Prostate gland (tissue), 2 donors: ENCODE measurements at regions not wholly inside any gene's neighbourhood (a gene's known extent, or its start where the extent isn't known, plus 50 kb on each side); places are given as distances from the start of the nearest gene placed in this dataset.

ENCODE experiments used
- DNase-seq: peaks from one replicate; pipeline ENCODE4 v3.0.0-alpha.2; 2019; ENCODE audit warnings: low spot score
- H3K27ac ChIP-seq, 2 donors: fragments of 200-600 bp; sonication (generic); 2 replicates each; pipeline ENCODE4 v1.5.1; 2017 to 2019
- H3K27me3 ChIP-seq: fragments of 200-600 bp; sonication (generic); replicated peaks from 2 replicates; pipeline ENCODE4 v1.5.1; 2019; ENCODE audit not compliant: insufficient read depth
- H3K36me3 ChIP-seq, 2 donors: fragments of 200-600 bp; sonication (generic); 1 replicate in 1 of 2; 2 replicates in 1 of 2; pipeline versions ENCODE4 v1.5.1 to v1.8.1; 2017 to 2019
- H3K4me1 ChIP-seq: fragments of 200-600 bp; sonication (generic); replicated peaks from 2 replicates; pipeline ENCODE4 v1.5.1; 2019
- H3K4me3 ChIP-seq, 2 donors: fragments of 200-600 bp; sonication (generic); 2 replicates each; pipeline ENCODE4 v1.5.1; 2017 to 2019
- H3K9me3 ChIP-seq: fragments of 200-600 bp; sonication (generic); 2 replicates; pipeline ENCODE4 v1.5.1; 2017
- POLR2A ChIP-seq: fragments of 450-650 bp; IDR thresholded peaks from one replicate; pipeline ENCODE4 v1.6.1; 2016; ENCODE audit warnings: antibody characterized with exemption, mild to moderate bottlenecking
- POLR2AphosphoS5 ChIP-seq: sonication (generic); formaldehyde crosslinking; IDR thresholded peaks from one replicate; pipeline ENCODE4 v1.6.1; 2017; ENCODE audit warnings: antibody characterized with exemption
- WGBS: methylation state at CpG from one replicate; pipeline ENCODE4 v1.1.5; 2018; 5-methylcytosine and 5-hydroxymethylcytosine counted together
- intact Hi-C: fragments of 100-400 bp; cut with DNase I; formaldehyde crosslinking; loops from one replicate; pipeline ENCODE4 v1.14.2; 2022
- TF ChIP-seq, protein P1 (sequence below), 4 experiments: fragments of 200-600 bp in 2 of 4; fragments of 450-650 bp in 2 of 4; sonication (generic) in 2 of 4; IDR thresholded peaks; 1 replicate in 3 of 4; 2 replicates in 1 of 4; pipeline ENCODE4 v1.5.1; 2016 to 2019; ENCODE audit warnings: antibody characterized with exemption in 4 of 4, mild to moderate bottlenecking in 2 of 4, moderate library complexity in 2 of 4

DNA sequence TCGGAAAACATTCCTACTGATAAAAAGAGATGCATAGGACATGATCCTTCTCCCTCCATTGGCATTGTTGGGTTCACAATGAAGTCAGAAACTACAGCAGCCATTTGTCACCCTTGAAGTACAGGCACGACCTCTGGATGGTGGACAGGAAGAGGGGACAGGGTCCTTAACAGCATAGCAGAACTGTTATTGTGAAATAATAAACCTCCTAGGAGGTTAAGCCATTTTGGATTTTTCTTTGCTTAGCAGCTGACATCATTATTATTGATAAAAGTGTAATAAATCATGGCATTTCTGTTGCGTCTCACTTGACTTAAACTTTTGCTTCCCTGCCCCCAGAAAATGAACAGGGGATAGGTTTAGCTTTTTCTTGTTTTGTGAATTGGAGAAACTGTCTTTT is 134.3 kb upstream of the SASH1 start:
- no peaks in the 10 kb centered on the region for H3K36me3 ChIP-seq
- H3K4me1 ChIP-seq: no peaks in the 10 kb centered on the region
- H3K27me3 ChIP-seq: no peaks in the 10 kb centered on the region
- H3K9me3 ChIP-seq: no peaks in the 10 kb centered on the region
- H3K27ac ChIP-seq: no peak overlapping the region
- 91% methylated on average over 3 of the region's 3 CpGs for WGBS
- no peak overlapping the region for H3K4me3 ChIP-seq
- intact Hi-C loops: no loop called here
- no peak for DNase-seq
- no peak for TF ChIP-seq POLR2AphosphoS5
- no peak for TF ChIP-seq POLR2A
- TF ChIP-seq, protein P1, sequence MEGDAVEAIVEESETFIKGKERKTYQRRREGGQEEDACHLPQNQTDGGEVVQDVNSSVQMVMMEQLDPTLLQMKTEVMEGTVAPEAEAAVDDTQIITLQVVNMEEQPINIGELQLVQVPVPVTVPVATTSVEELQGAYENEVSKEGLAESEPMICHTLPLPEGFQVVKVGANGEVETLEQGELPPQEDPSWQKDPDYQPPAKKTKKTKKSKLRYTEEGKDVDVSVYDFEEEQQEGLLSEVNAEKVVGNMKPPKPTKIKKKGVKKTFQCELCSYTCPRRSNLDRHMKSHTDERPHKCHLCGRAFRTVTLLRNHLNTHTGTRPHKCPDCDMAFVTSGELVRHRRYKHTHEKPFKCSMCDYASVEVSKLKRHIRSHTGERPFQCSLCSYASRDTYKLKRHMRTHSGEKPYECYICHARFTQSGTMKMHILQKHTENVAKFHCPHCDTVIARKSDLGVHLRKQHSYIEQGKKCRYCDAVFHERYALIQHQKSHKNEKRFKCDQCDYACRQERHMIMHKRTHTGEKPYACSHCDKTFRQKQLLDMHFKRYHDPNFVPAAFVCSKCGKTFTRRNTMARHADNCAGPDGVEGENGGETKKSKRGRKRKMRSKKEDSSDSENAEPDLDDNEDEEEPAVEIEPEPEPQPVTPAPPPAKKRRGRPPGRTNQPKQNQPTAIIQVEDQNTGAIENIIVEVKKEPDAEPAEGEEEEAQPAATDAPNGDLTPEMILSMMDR (IDR thresholded peaks at IDR 0.05): no peak

DNA sequence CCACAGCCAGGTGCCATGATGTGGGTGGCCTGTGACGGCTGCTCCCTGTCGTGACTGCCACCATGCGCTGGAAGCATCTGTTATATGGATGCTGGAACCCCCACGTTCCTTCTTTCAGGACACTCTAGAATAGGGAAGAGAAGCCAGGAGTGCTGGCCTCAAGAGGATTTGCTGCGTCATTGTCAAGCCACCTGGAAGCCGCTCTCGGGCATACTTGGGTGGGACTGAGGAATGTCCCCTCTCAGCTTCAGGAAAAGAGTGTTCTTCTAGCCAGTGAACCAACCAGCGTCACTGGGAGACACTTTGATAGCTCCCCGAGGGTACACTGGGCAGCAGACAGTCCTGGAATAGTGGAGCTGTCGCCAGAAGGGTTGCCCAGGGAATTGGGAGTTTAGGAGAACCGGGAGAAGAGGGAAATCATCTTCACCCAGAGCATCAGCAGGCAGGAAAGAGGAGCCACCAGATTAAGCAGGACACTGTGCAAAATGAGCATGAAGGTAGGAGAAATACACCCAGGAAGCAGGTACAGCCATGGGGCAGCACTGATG is 130.8 kb upstream of the SASH1 start:
- Histone ChIP-seq H3K36me3 (no peaks in the 10 kb centered on the region), H3K4me3 (no peak overlapping the region), H3K4me1 (no peaks in the 10 kb centered on the region), H3K27ac (no peak overlapping the region), H3K27me3 (no peaks in the 10 kb centered on the region), H3K9me3 (no peaks in the 10 kb centered on the region)
- intact Hi-C loops: no loop called here
- WGBS: 95% methylated on average over 11 of the region's 11 CpGs
- no peak for DNase-seq
- TF ChIP-seq, protein P1 (IDR thresholded peaks at IDR 0.05): no peak
- TF ChIP-seq POLR2AphosphoS5 (no peak), POLR2A (no peak)

DNA sequence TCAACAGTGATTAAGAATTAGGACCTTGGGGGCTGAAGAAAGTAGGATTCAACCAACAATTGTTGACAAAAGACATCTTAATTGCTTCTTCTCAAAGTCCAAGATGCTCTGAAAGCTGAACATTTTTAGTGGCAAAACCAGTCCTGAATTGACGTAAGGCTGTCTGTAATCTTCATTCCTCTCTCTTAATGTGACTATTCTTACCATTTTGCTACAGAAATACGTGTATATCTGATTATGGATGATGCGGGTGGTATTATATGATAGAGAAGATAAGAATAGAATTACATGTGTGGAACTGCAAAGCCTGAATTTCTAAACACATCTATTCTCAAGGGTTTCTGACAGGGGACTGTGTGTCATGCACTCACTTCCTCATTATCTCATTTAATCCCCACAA is 130.3 kb upstream of the SASH1 start:
- H3K36me3 ChIP-seq: no peaks in the 10 kb centered on the region
- no peaks in the 10 kb centered on the region for H3K9me3 ChIP-seq
- no peaks in the 10 kb centered on the region for H3K27me3 ChIP-seq
- 77% methylated on average over 3 of the region's 3 CpGs for WGBS
- no peaks in the 10 kb centered on the region for H3K4me1 ChIP-seq
- DNase-seq: no peak
- no peak overlapping the region for H3K4me3 ChIP-seq
- no peak overlapping the region for H3K27ac ChIP-seq
- intact Hi-C loops: no loop called here
- TF ChIP-seq POLR2A (no peak), POLR2AphosphoS5 (no peak)
- TF ChIP-seq, protein P1 (IDR thresholded peaks at IDR 0.05): no peak

DNA sequence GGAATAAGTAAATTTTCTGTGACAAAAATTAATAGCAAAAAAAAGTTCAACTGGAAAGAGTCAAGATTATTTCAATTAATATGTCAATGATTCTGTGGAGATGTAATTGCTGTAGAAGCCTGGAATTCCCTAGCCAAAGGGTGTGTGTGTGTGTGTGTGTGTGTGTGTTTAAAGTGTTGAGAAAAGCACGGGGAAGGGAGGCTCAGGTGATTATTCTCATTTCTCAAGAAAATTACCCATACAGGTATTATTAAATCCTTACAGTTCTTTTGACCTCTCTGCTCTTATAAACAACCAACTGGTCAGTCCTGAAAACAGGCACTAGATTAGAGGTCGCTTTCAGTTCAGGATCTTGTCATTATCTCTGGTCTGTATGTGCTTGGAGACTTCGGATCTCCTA is 129.3 kb upstream of the SASH1 start:
- H3K9me3 ChIP-seq: no peaks in the 10 kb centered on the region
- WGBS: 89% methylated on average over 3 of the region's 3 CpGs
- H3K27me3 ChIP-seq: no peaks in the 10 kb centered on the region
- H3K4me3 ChIP-seq: no peak overlapping the region
- no peaks in the 10 kb centered on the region for H3K4me1 ChIP-seq
- TF ChIP-seq, protein P1 (IDR thresholded peaks at IDR 0.05): no peak
- TF ChIP-seq POLR2AphosphoS5 (no peak), POLR2A (no peak)
- no peaks in the 10 kb centered on the region for H3K36me3 ChIP-seq
- H3K27ac ChIP-seq: no peak overlapping the region
- intact Hi-C loops: no loop called here
- DNase-seq: no peak

DNA sequence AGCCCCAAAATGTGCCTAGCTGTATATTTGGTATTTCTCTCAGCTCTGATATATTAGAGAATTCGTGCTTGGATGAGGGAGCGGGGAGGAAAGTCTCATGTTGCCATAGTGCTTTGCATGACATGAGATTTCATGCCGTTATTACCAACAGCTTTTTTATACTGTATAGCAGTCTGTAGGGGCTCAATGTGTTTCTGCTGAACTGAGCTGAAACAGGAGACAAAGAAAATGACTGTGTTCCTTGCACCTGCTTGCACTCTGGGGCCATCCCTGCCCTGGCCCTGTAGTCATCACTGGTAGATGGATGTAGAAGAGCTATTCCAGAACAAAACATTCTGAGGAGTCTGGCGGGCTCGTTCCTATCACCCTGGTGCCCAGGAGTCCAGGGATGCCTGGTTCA is 128.0 kb upstream of the SASH1 start:
- DNase-seq: no peak
- Histone ChIP-seq H3K9me3 (no peaks in the 10 kb centered on the region), H3K4me1 (no peaks in the 10 kb centered on the region), H3K4me3 (no peak overlapping the region), H3K27ac (no peak overlapping the region), H3K36me3 (no peaks in the 10 kb centered on the region), H3K27me3 (no peaks in the 10 kb centered on the region)
- intact Hi-C loops: no loop called here
- 94% methylated on average over 5 of the region's 5 CpGs for WGBS
- TF ChIP-seq POLR2A (no peak), POLR2AphosphoS5 (no peak)
- TF ChIP-seq, protein P1 (IDR thresholded peaks at IDR 0.05): no peak
